ENCODE measurements at regions not wholly inside any gene's neighbourhood (a gene's known extent, or its start where the extent isn't known, plus 50 kb on each side); places are given as distances from the start of the nearest gene placed in this dataset.
A peak's percentile ranks its signal among the peaks of the same experiment; 100 is the strongest.
"Not testable (repeated sequence)": the region's sequence is repeated elsewhere in the genome, so short reads cannot be mapped to it uniquely, and the experiment has no call there.

DNA sequence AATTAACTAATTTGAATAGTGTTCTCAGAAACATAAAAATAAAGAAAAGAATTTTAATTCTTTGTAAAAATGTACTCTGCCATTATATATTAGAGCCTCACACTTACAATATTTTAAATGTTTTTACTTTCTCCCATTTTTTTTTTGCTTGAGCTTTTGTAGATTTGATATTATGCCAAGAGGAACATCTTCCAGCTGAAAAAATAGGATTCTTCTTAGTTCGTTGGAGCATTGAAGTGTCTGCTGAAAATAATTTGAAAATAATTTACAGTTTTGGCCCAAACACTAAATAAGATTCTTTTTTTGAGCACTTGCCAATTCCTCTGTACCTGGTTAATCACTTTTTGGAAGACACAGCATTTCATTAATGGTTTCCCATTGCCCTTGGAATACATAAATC, 175.0 kb upstream of the COL11A1 start:
- H3K4me3 Mint-ChIP-seq: no peak overlapping the region
- H3K27ac Mint-ChIP-seq: no peak overlapping the region
- H3K9me3 Mint-ChIP-seq: no peaks in the 10 kb centered on the region

GRCh38 chr1:103275725-103276124, 167.4 kb upstream of the COL11A1 start:
- Mint-ChIP-seq H3K27me3 (no peaks in the 10 kb centered on the region), H3K9me3 (no peaks in the 10 kb centered on the region), H3K36me3 (no peaks in the 10 kb centered on the region), H3K4me3 (no peak overlapping the region), H3K4me1 (ENCODE audit: unreplicated experiment) (peaks cover 5% of the 10 kb centered on the region), H3K27ac (no peak overlapping the region)
- TF ChIP-seq CTCF (conservative IDR thresholded peaks at IDR 0.05): no peak
- no peak for DNase-seq (ENCODE audit: extremely low spot score, unreplicated experiment)

More for the DNA sequence above, 175.0 kb upstream of the COL11A1 start:
- DNase-seq (ENCODE audit: extremely low spot score, unreplicated experiment): no peak
- peaks cover 6% of the 10 kb centered on the region for H3K4me1 Mint-ChIP-seq (ENCODE audit: unreplicated experiment)
- no peaks in the 10 kb centered on the region for H3K27me3 Mint-ChIP-seq
- TF ChIP-seq CTCF (conservative IDR thresholded peaks at IDR 0.05): no peak
- no peaks in the 10 kb centered on the region for H3K36me3 Mint-ChIP-seq

DNA sequence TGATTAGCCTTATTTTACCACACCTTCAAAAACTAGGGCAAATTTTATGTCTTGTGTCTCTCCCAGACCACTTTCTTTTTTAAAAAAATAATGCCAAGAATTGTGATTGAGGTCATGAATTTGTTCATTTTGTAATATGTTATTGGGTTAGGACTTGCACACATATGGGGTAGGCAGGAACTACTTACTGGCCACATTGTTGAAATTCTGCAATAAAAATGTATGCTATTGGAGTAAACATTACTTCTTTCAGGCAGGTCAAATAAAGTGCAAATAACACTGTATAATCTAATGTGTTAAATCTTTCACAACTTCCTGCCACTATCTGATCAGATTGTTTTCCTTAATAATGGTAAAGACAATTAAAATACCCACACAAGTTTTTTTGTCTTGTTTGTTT, 166.6 kb upstream of the COL11A1 start:
- Mint-ChIP-seq H3K27me3 (no peaks in the 10 kb centered on the region), H3K36me3 (no peaks in the 10 kb centered on the region), H3K4me1 (ENCODE audit: unreplicated experiment) (peaks cover 5% of the 10 kb centered on the region), H3K4me3 (no peak overlapping the region), H3K9me3 (no peaks in the 10 kb centered on the region), H3K27ac (no peak overlapping the region)
- TF ChIP-seq CTCF (conservative IDR thresholded peaks at IDR 0.05): no peak
- no peak for DNase-seq (ENCODE audit: extremely low spot score, unreplicated experiment)

DNA sequence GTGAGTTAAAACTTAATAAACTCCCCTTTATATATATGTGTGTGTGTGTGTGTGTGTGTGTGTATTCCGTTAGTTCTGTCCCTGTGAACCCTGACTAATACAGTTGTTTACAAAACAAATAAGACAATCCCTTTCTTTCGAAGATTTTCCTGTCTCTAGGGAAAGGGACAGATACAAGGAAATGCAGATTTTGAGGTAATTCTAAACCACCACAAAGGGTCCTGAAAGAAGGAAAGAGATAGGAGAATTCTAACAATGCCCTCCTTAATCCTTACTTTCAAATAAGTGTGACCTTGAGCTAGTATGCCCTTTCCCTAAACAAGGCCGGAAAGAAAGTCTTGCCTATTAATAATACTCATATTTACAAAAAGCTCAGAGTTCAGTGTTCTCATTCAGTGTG, 164.8 kb upstream of the COL11A1 start:
- no peak overlapping the region for H3K27ac Mint-ChIP-seq
- no peaks in the 10 kb centered on the region for H3K27me3 Mint-ChIP-seq
- no peak for TF ChIP-seq CTCF (conservative IDR thresholded peaks at IDR 0.05)
- DNase-seq (ENCODE audit: extremely low spot score, unreplicated experiment): no peak
- H3K4me3 Mint-ChIP-seq: no peak overlapping the region
- no peaks in the 10 kb centered on the region for H3K9me3 Mint-ChIP-seq
- no peaks in the 10 kb centered on the region for H3K36me3 Mint-ChIP-seq
- peaks cover 5% of the 10 kb centered on the region for H3K4me1 Mint-ChIP-seq (ENCODE audit: unreplicated experiment)

- not testable (repeated sequence) for H3K27me3 Mint-ChIP-seq; H3K27ac Mint-ChIP-seq; H3K9me3 Mint-ChIP-seq; H3K36me3 Mint-ChIP-seq; DNase-seq (ENCODE audit: extremely low spot score, unreplicated experiment); H3K4me1 Mint-ChIP-seq (ENCODE audit: unreplicated experiment); H3K4me3 Mint-ChIP-seq
Observed at GRCh38 chr1:103271471-103271870, 163.1 kb upstream of the COL11A1 start.

DNA sequence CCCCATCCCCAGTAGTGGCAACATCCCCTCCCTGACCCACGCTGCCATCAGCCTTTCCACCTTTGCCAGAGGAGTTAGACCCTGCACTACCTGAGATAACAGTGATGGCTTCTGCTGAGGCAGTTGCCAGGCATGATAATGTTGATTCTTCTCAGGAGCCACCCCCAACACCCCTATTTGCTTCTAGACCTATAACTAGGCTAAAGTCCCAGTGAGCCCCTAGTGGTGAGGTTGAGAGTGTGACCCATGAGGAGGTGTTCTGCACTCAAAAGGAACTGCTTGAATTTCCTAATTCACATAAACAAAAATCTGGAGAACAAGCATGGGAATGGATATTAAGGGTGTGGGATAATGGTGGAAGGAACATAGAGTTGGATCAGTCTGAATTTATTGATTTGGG, 159.6 kb upstream of the COL11A1 start:
- peaks cover 6% of the 10 kb centered on the region for H3K4me1 Mint-ChIP-seq (ENCODE audit: unreplicated experiment)
- peak; percentile 34 for TF ChIP-seq CTCF (conservative IDR thresholded peaks at IDR 0.05)
- no peak overlapping the region for H3K27ac Mint-ChIP-seq
- no peaks in the 10 kb centered on the region for H3K36me3 Mint-ChIP-seq
- no peak overlapping the region for H3K4me3 Mint-ChIP-seq
- no peaks in the 10 kb centered on the region for H3K27me3 Mint-ChIP-seq
- H3K9me3 Mint-ChIP-seq: no peaks in the 10 kb centered on the region
- DNase-seq (ENCODE audit: extremely low spot score, unreplicated experiment): no peak
